PC-3 (cell line): ENCODE measurements at regions not wholly inside any gene's neighbourhood (a gene's known extent, or its start where the extent isn't known, plus 50 kb on each side); places are given as distances from the start of the nearest gene placed in this dataset.

Experiments
- ATAC-seq: fragments of 200-7000 bp; cut with Tn5 transposase; 2 replicates; pipeline ENCODE4 v1.9.1; 2020; ENCODE audit warnings: mild to moderate bottlenecking, moderate library complexity
- BruUV-seq: library from RNA; stranded (reverse); fragments of 400-500 nt; replicated peaks from 2 replicates; lab custom pipeline; 2021; lab: Mats Ljungman, UMichigan
- CTCF ChIA-PET: fragments of 300-600 bp; sonication (Branson Sonifier 250); formaldehyde crosslinking; loops from one replicate; lab custom pipeline; 2022; ENCODE audit warnings: antibody characterized with exemption; lab: Charles Lee
- POLR2A ChIA-PET: fragments of 300-600 bp; sonication (Branson Sonifier 250); formaldehyde crosslinking; loops from one replicate; lab custom pipeline; 2022; ENCODE audit warnings: antibody characterized with exemption; ENCODE audit not compliant: unreplicated experiment; lab: Charles Lee
- DNase-seq: peaks from one replicate; pipeline ENCODE4 v3.0.0-alpha.2; 2015
- H2AFZ ChIP-seq: fragments of 300-600 bp; sonication (generic); 2 replicates; pipeline ENCODE4 v1.6.0; 2016; ENCODE audit warnings: antibody characterized with exemption, low read length
- H3F3A ChIP-seq: fragments of 300-600 bp; sonication (generic); one replicate; pipeline ENCODE4 v1.6.0; 2017; ENCODE audit warnings: antibody characterized with exemption, low read length, control low read depth, mild to moderate bottlenecking; ENCODE audit not compliant: unreplicated experiment
- H3K27ac ChIP-seq: fragments of 300-600 bp; sonication (generic); 2 replicates; pipeline ENCODE4 v1.5.1; 2016; ENCODE audit warnings: mild to moderate bottlenecking, low read length
- H3K27me3 ChIP-seq: fragments of 300-600 bp; sonication (generic); 2 replicates; pipeline ENCODE4 v1.6.1; 2016; ENCODE audit warnings: low read length, mixed read lengths
- H3K36me3 ChIP-seq: fragments of 300-600 bp; sonication (generic); 2 replicates; pipeline ENCODE4 v1.6.1; 2016; ENCODE audit warnings: low read depth, mixed run types, low read length, mixed read lengths
- H3K4me1 ChIP-seq: fragments of 300-600 bp; sonication (generic); 2 replicates; pipeline ENCODE4 v1.5.1; 2016; ENCODE audit warnings: low read length; ENCODE audit not compliant: insufficient read depth
- H3K4me2 ChIP-seq: fragments of 300-600 bp; sonication (generic); 2 replicates; pipeline ENCODE4 v1.6.0; 2016; ENCODE audit warnings: low read length
- H3K4me3 ChIP-seq: fragments of 300-600 bp; sonication (generic); 2 replicates; pipeline ENCODE4 v1.5.1; 2016; ENCODE audit warnings: mild to moderate bottlenecking, low read length, mixed read lengths
- H3K79me2 ChIP-seq: fragments of 300-600 bp; sonication (generic); 2 replicates; pipeline ENCODE4 v1.6.1; 2017; ENCODE audit warnings: low read length, mixed read lengths
- H3K9ac ChIP-seq: fragments of 300-600 bp; sonication (generic); 2 replicates; pipeline ENCODE4 v1.6.0; 2016; ENCODE audit warnings: mild to moderate bottlenecking, low read length
- H3K9me2 ChIP-seq: fragments of 300-600 bp; sonication (generic); replicated peaks from 2 replicates; pipeline ENCODE4 v1.6.1; 2016; ENCODE audit warnings: mixed run types, low read length, mixed read lengths
- H3K9me3 ChIP-seq: fragments of 300-600 bp; sonication (generic); 2 replicates; pipeline ENCODE4 v1.6.1; 2016; ENCODE audit warnings: low read length, mixed read lengths
- H4K20me1 ChIP-seq: fragments of 300-600 bp; sonication (generic); 2 replicates; pipeline ENCODE4 v1.6.1; 2016; ENCODE audit warnings: low read length, mixed read lengths
- EZH2 ChIP-seq: fragments of 300-600 bp; sonication (generic); IDR thresholded peaks from one replicate; pipeline ENCODE4 v1.6.1; 2017; ENCODE audit warnings: antibody characterized with exemption, mild to moderate bottlenecking, low read length; ENCODE audit not compliant: unreplicated experiment
- EZH2phosphoT487 ChIP-seq: fragments of 300-600 bp; sonication (generic); IDR thresholded peaks from 2 replicates; pipeline ENCODE4 v1.6.1; 2018; ENCODE audit warnings: mild to moderate bottlenecking, antibody characterized with exemption, low read length, borderline replicate concordance
- intact Hi-C: fragments of 100-400 bp; cut with micrococcal nuclease; formaldehyde crosslinking; loops from 2 replicates; pipeline ENCODE4 v1.9.0; 2023
- TF ChIP-seq, protein P1 (sequence below): fragments of 300-600 bp; sonication (generic); conservative IDR thresholded peaks from 2 replicates; pipeline ENCODE4 v1.5.1; 2017; ENCODE audit warnings: antibody characterized with exemption, low read depth, mild to moderate bottlenecking, low read length

DNA sequence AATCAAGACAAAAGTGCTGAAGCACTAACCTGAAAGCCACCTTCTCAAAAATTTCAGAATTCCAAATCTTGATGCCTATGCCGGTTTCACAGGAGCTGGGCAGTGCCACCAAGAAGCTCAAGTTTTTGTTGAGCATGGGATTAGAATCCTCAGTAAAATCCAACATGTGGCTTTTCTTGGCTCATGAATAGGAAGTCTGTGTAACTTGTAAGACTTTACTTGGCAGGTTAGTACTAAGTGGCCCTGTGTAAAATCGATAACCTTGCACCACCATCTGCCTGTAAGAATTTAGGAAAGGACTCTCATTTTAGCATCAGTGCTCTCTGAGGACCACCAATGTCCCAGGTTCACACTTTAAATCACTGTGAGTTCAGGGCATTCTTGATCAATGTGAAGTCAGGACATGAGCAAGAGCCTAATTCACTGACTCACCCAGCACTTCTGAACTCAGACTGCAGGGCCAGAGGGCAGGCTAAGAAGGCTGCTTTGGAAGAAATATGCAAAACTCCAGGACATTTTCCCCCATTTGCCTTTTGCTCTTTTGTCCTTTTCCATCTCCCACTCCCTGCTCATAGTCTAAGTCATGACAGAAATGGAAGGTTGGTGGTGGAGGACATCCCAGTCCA lies 113.2 kb downstream of the EDN1 start:
- no peak for TF ChIP-seq EZH2
- TF ChIP-seq, protein P1, sequence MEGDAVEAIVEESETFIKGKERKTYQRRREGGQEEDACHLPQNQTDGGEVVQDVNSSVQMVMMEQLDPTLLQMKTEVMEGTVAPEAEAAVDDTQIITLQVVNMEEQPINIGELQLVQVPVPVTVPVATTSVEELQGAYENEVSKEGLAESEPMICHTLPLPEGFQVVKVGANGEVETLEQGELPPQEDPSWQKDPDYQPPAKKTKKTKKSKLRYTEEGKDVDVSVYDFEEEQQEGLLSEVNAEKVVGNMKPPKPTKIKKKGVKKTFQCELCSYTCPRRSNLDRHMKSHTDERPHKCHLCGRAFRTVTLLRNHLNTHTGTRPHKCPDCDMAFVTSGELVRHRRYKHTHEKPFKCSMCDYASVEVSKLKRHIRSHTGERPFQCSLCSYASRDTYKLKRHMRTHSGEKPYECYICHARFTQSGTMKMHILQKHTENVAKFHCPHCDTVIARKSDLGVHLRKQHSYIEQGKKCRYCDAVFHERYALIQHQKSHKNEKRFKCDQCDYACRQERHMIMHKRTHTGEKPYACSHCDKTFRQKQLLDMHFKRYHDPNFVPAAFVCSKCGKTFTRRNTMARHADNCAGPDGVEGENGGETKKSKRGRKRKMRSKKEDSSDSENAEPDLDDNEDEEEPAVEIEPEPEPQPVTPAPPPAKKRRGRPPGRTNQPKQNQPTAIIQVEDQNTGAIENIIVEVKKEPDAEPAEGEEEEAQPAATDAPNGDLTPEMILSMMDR: no peak
- Histone ChIP-seq H3K27ac (no peak overlapping the region), H3K4me3 (no peak overlapping the region), H3K4me1 (peaks cover 15% of the 10 kb centered on the region), H3F3A (no peaks in the 10 kb centered on the region), H4K20me1 (no peaks in the 10 kb centered on the region), H3K27me3 (no peaks in the 10 kb centered on the region), H3K36me3 (no peaks in the 10 kb centered on the region), H3K9ac (no peak overlapping the region), H3K79me2 (no peaks in the 10 kb centered on the region), H3K9me3 (no peaks in the 10 kb centered on the region), H3K4me2 (no peak overlapping the region), H2AFZ (peak overlapping the region; percentile 40; the same call in 1 of the 2 replicates), H3K9me2 (no peaks in the 10 kb centered on the region)
- intact Hi-C loops: loop anchor here (5.0 kb wide), 1 partner anchor 769 kb away; no protein-coding TSS in a partner anchor
- POLR2A ChIA-PET: no interaction called here
- BruUV-seq: no TSS peak
- DNase-seq (peak; percentile 68), ATAC-seq (peak; percentile 74)
- CTCF ChIA-PET: no interaction called here

DNA sequence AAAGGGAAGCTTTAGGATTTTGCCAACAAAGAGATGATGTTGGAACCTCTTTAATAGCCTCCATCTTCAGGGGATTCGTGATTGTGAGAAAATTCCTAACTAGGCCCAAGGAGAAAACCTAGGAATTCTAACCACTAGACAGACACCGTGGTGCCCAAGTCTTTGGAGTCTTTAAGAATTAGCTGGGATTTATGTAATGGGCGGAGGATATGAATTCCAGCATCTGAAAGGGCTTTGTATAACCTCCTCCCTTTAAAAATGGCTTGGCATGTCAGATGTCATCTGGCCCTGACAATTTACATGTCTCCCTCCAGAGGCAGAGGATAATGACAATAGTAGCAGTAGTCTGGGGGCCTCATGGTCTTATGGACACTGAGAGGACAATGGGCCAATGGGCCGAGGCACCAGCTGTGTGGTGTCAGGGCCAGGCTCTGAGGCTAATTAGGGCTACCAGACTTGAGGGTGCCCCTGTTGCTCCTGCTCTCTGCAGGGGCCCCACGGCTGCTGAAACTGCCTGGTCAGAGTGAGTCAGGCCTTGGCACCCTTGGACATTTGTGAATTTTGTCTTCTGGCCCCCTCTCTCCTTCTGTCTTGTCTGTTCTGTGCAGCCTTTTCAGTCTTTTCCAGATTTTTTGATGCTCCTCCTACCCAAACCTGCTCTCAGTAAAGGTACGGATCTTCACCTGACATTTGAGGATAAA lies 113.9 kb downstream of the EDN1 start:
- BruUV-seq: no TSS peak
- ChIA-PET CTCF (no interaction called here), POLR2A (no interaction called here)
- no peaks in the 10 kb centered on the region for H3K79me2 ChIP-seq
- H3K4me3 ChIP-seq: no peak overlapping the region
- no peak overlapping the region for H3K27ac ChIP-seq
- H3K36me3 ChIP-seq: no peaks in the 10 kb centered on the region
- ATAC-seq (no peak), DNase-seq (no peak)
- H3K9me2 ChIP-seq: no peaks in the 10 kb centered on the region
- H2AFZ ChIP-seq: peak overlapping the region; percentile 40; the same call in 1 of the 2 replicates
- no peaks in the 10 kb centered on the region for H4K20me1 ChIP-seq
- no peaks in the 10 kb centered on the region for H3K27me3 ChIP-seq
- H3K4me2 ChIP-seq: no peak overlapping the region
- H3K9ac ChIP-seq: no peak overlapping the region
- no peaks in the 10 kb centered on the region for H3F3A ChIP-seq
- no peaks in the 10 kb centered on the region for H3K9me3 ChIP-seq
- intact Hi-C loops: loop anchor here (5.0 kb wide), 1 partner anchor 768 kb away; no protein-coding TSS in a partner anchor
- H3K4me1 ChIP-seq: peaks cover 15% of the 10 kb centered on the region
- TF ChIP-seq EZH2phosphoT487 (no peak), EZH2 (no peak)
- TF ChIP-seq, protein P1: no peak

DNA sequence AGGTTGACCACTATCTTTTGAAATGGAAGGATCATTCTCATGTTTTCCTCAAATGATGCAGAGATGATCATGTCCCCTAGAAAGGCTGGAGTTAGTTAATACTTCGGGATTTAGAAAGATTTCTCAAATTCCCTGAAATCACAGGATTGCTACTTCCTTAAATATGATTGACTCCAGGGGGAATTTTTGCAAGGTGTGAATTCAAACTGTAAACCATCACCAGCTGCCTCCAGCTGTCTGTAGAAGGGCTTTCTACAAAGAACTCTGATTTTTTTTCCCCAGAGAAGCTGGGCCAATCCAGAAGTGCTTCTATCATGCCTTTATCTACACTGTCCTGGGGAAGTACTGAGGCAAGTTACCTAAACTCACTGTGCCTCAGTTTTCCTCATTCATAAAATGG lies 114.5 kb downstream of the EDN1 start:
- no peaks in the 10 kb centered on the region for H3K36me3 ChIP-seq
- BruUV-seq: no TSS peak
- POLR2A ChIA-PET: no interaction called here
- CTCF ChIA-PET: no interaction called here
- no peak for ATAC-seq
- H3K9me2 ChIP-seq: no peaks in the 10 kb centered on the region
- H3K79me2 ChIP-seq: no peaks in the 10 kb centered on the region
- H3K4me3 ChIP-seq: no peak overlapping the region
- intact Hi-C loops: loop anchor here (5.0 kb wide), 1 partner anchor 768 kb away; no protein-coding TSS in a partner anchor
- H3K4me1 ChIP-seq: peaks cover 15% of the 10 kb centered on the region
- TF ChIP-seq EZH2phosphoT487 (no peak), EZH2 (no peak)
- TF ChIP-seq, protein P1: no peak
- H3K27me3 ChIP-seq: no peaks in the 10 kb centered on the region
- H3K9me3 ChIP-seq: no peaks in the 10 kb centered on the region
- no peak for DNase-seq
- no peak overlapping the region for H3K4me2 ChIP-seq
- H3K9ac ChIP-seq: no peak overlapping the region
- no peaks in the 10 kb centered on the region for H3F3A ChIP-seq
- H2AFZ ChIP-seq: no peak overlapping the region
- no peak overlapping the region for H3K27ac ChIP-seq
- no peaks in the 10 kb centered on the region for H4K20me1 ChIP-seq
